IPS DF 4.7 (cell line): ENCODE measurements at regions not wholly inside any gene's neighbourhood (a gene's known extent, or its start where the extent isn't known, plus 50 kb on each side); places are given as distances from the start of the nearest gene placed in this dataset.

ENCODE experiments used
- DNase-seq: peaks from one replicate; pipeline ENCODE4 v3.0.0-alpha.2; 2013; ENCODE audit warnings: low spot score; ENCODE audit errors: extremely low read depth

DNA sequence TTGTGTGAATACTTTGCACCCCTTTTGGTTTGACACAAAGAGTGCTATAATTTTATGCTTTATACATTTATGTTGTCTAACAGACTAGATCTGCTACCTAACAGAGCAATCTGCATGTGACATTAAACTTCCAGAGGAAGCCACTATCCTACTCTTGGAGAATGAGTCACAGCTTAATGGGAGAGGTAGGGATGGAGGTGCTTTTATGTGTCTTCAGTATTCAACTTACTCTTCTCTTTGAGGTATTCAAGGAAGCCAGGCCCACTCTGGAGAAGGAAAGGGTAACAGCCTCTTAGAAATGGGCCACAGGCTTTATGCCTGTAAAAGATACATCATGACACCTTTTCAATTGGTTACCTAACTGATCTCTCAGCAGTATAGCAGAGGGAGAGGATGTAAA is 85.8 kb upstream of the NEUROD1 start:
- DNase-seq: no peak

DNA sequence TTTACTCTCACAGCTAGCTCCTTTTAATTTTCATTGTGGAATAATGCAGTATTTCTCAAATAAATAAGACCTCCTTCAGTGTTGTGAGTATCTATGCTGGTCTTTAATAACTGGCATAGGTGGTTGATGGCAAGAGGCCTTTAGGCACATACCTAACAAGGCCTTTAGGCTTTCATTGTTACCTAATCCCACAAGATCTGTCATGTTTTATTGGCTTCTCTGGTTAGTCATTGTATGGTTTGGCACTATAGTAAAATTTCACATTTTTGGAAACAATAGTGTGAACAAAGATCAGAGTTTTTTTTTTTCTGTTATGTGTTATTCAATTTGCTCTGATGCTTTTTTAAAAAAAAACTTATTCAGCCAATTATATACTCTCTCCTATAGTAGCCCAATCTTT is 89.8 kb upstream of the NEUROD1 start:
- no peak for DNase-seq

DNA sequence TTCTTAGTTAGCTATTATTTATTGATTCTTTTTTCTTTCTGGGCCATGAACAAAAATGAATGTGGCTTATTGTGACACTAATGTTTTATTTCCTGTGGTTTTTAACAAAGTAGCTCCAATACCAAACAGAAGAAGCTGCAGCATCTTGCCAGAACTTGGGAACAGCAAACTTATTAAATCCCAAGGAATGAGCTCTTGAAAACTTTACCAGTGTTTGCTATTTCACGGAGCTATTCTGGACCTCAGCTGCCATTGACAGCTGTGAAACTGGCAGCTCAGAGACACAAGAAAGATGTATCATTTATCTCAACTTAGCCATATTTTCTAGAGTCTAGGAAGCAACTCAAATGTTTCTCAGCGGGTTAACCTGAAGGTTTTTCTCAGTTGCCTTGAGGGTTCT is 91.0 kb upstream of the NEUROD1 start:
- DNase-seq: no peak

DNA sequence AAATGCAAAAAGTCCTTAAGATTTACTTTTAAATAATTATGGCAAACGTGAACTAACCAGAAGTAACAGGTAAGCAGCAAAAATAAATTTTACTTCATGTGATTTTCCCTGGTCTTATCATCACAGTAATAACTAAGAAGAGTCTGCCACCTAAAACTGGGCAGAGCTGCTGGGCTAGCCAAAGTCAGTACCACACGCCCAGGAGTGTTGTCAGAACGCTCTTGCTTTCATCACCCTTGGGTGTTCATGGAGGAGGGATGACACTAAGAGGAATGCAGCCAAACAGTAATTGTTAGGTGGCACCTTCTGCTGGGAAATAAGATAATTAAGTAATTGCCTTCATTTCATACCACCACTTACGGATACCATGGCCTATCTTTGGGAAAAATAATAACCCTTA is 92.0 kb upstream of the NEUROD1 start:
- DNase-seq: no peak

DNA sequence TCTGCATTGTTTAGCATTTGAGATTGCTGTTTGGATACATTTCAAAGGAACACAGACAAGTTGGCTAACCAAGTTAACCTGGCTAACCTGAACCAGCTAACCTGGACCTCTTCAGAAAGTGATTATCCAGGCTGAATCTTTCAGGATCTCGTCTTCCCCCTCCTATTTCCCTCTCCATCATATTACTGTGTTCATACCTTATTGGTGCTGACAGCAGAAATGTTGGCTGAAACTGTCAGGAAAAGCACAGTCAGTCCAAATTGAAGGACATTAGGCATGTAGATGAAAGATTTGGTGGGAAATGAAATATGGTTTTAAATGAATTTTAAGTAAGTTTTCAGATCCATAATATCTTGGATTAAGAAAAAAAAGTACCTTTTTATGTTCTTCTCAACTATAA is 92.5 kb upstream of the NEUROD1 start:
- DNase-seq: no peak

DNA sequence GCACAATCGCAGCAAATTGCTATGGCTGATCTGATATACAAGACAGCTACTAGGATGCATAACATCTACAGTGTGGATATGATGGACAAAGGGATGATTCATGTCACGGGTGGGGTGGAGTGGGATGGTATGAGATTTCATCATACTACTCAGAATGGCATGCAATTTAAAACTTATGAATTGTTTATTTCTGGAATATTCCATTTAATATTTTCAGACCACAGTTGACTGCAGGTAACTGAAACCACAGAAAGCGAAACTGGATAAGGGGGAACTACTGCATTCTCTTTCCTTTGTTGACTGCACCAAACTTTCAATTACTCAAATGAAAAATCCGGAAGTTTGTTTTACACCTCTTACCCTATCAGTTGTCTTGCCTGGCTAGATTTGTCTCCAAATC is 94.4 kb upstream of the NEUROD1 start:
- no peak for DNase-seq

DNA sequence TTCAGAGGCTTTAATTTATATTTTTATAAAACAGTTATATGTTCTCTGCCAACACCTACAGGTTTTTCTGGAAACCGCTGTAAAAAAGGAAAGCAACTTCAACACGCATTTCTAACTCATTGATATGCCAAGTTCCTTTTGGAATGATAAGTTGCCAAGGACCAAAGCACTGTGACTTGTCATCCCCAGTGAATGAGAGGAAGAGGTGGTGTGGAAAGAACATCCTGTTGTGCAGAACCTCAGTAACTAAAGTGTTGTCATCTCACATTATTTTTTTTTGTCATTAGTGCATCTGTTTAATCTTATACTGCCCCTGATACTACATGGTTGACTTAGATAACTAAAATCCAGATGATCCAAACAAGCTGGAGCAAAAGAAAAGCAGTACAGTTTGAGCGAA is 96.0 kb upstream of the NEUROD1 start:
- no peak for DNase-seq

DNA sequence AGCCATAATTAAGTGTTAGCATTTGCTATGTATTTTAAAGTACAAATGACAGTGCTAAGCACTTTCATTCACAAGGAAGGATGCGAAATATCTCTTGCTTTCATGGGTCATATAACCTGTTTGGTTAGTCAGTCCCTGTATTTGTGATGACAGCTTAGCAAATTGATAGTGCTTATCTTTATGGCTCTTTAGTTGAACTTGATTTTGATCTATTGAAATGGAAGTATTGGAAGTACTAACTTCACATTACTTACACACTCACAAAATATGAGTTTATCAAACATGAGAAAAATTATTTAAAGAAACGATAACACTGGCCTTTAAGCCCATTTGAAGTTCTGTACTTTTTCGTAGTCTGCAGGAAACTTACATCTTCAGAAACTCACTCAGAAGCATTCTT is 97.4 kb upstream of the NEUROD1 start:
- no peak for DNase-seq

DNA sequence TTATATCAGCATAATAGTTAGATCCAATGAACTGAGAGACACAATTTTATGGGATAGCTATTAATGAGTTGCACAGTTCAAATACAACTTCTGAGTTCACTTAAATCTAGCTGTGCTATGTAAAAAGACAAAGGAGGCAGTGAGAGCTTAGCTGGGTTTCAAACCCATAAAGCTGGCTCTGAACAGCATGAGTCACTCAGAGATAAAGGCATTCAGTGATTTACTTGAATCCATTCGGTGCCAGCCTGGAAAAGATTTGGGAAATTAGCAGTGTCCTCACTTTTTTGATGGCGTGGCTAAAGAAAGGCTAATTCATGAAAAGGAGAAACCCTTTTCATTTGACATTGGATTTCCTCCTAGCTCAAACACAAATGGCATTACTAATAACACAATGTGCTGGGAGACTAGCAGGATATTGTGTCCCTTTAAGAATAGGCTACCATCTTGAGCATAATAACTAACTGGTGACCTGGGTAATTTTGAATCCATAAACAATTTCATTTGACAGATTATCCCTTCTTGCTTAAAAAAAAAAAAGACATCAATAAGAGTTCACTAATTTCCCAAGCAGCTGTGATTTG is 98.4 kb upstream of the NEUROD1 start:
- no peak for DNase-seq

DNA sequence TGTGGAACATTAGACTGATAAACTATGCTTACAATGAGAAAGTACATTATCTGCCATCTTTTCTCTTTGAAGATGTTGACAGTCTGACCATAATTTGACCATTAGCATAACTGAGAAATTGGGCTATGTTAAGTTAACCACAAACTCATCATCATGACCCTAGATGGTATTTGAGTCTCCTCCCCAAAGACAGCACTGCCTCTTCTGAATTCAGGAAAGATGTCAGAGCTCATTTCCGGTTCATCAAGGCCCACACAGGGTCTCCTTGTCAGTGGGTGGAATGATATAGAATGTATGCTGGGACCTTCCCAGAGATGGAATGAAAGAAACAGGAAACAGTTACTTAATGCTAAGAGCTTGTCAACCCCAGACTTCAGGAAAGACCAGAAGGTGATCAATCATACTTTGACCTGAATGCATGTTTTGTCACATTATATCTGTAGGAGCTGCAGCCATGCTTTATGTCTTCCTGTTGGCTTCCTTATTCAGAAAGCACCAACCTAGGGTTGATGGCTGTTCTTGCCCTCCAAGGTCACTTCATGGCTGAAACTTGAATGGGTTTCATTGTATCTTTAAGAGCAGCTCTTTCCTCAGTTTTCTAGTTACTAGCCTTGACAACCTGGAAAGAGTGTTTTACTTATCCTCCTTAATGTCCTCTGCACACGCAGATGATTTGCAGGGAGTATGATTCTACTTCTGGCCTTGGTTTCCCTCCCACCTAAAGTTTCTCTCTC is 99.1 kb upstream of the NEUROD1 start:
- DNase-seq: no peak

DNA sequence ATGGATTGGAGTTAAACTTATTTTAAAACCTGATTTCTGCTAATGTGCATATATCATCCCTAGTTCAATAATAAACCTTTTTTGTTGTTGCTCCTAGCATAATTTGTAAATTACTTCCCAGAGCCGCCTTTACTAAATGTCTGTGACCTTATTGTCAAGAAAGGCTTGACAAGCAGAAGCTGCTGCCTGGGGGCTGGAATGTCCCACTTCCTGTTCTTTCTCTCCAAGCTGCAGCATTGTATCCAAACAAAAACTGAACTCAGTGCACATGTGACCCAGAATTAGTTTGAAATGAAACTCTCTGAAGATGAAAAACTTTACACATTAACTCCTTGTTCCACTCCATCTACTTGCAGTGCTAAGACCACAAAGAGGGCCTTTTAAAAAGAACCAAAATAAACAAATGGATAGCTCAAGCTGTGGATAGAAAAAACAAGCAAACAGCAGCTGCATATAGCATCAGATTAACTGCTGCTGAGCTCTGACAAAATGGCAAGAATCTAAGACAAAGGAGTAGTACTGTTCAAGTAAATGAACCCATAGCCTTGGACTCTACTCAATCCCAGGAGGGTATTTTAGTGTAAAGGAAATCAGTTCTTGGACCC is 99.8 kb upstream of the NEUROD1 start:
- DNase-seq: no peak

DNA sequence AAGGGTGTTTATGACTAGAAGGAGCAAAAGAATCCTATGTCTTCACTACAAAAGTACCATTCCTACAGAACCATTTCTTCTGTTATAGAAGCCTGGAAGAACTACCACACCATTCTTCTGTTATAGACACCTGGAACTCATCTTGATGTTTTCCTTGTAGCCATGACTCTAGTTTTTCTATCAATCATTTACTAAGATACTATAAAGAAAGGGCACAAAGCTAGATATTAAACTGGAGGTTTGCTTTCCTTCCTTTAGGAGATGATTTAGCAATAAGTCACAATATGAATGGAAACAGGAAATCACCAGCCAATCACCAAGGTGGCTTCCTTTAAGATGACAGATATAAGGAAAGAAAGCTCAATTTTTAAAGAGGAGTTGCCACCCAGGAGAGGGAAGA is 100.3 kb upstream of the NEUROD1 start:
- DNase-seq: no peak

DNA sequence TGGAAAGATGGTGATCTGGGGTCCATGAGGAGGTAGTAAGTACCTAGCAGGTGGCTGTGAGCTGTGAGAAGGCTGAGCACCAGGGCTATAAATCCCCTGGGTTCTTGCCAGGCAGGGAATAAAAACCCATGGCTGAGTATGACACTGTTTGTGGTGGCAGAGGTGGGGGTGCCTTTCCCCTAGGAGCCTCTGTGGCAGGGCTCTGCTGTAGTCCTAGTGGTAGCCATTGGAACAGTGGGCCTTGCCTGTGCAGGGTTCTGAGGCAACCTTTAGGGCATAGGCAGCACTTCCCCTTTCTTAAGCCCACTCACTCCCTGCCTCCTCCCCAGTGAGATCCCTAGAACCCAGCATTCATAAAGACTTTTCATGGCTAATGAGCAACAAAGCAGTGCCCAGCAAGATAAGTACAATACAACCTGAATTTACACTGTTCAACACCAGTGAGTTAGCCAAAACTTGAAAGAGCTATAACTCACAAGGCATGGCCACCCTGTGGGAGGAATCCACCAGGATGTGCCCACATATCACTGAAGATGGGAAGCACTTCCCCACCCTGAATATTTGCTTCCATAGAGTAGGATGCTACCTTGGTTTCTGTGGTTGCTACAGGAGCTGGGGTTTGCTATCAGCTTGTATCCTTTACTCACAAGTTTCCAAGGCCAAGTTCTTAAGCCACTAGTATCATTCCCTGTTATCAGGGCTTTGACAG is 100.9 kb upstream of the NEUROD1 start:
- no peak for DNase-seq

DNA sequence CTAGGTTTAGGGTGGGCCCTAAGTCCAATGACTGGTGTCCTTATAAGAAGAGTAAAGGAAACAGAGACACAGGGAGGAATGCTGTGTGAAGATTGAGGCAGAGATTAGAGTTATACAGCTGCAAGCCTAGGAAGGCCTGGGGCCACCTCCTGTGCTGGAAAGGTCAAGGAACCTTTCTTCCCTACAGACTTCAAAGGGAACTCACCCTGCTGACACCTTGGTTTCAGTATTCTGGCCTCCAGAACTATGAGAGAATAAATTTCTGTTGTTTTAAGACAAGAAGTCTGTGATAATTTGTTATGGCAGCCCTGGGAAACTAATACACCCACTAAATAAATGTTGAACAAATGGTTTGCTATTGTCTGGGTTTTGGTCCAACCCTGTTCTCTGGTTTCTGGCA is 102.3 kb upstream of the NEUROD1 start:
- no peak for DNase-seq

DNA sequence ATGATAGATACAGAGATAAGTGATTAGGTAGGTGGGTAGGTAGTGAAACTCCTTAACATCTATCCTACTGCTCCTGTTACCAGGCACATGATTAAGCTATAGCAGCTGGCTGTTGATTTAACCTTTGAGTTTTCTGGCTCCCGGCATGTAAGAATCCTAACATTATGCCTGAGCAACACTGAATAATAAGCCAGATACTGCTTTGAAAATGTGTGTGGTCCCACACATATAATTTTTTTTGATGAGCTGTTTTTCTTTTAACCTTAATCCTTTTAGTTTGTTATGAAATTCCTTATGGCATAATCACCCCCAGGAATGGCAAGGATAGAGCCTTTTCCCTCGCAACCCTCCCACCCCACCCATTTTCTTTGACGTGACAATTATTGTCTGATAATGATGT is 104.2 kb upstream of the NEUROD1 start:
- no peak for DNase-seq

DNA sequence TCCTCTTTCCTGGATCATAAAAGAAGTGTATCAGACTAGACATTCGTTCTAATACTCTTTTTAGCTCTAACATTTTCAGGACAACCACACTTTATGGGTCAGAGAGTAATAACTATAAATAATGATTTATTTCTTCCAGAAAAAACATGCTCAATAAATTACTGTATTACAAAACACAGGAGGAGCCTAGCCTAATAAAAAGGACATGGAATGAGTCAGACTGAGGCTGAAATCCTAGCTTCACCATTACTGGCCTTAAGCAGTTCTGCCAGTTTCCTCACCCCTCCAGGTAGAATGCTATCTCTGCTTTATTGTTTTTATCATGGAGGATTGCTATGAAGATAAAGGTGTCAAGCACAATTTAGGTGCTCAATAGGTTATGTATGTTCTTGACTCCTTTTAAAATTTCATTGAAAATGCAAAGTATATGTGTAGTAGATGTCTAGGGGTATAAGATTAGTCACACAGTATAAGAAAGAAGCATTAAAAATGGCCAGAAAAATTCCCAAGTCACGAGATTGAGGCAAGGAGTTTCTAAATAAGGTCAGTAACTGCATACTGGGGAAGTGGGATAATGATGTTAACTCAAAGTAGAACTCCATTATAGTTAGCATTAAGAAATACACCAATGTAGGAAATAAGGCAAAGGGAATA is 105.5 kb upstream of the NEUROD1 start:
- DNase-seq: no peak

DNA sequence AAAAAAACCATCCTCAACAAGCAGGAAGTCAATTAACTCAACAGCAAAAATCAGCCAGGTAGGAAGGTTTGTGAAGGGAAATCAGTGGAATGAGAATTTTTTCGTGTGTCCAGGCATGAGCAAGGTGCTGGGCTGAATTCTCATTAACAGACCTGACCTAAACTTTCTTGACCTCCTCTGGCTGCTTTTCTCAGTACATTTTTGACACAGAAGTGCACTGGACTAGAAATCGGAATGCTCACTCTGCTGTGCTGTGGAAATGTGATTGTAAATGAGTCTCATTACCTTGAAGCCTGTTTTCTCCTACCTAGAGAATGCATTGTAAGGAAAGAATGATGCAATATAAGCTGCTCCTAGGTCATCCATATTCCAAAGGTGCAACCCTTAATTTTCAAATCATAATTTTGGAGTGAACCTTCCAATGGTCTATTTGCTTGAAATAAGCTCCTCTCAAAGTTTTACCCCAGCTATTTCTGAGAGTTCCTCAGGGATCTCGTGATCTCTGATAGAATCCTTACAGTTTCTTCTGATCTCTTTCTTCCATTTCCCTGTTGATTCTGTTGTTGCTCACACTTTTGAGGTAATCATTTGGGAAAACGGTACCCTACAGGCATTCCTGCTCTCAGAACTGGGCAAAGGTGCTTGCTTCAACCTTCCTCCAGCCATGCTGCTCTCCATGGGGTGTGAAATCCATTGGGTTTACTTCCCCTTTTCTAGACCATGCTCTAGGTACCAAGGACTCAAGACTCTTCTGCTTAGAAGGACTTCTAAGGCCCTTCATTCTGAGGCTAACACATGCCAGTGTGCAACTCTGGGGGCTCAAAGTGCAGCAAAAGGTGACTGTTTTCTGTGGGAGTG is 104.9 kb upstream of the ITPRID2 start:
- DNase-seq: no peak

DNA sequence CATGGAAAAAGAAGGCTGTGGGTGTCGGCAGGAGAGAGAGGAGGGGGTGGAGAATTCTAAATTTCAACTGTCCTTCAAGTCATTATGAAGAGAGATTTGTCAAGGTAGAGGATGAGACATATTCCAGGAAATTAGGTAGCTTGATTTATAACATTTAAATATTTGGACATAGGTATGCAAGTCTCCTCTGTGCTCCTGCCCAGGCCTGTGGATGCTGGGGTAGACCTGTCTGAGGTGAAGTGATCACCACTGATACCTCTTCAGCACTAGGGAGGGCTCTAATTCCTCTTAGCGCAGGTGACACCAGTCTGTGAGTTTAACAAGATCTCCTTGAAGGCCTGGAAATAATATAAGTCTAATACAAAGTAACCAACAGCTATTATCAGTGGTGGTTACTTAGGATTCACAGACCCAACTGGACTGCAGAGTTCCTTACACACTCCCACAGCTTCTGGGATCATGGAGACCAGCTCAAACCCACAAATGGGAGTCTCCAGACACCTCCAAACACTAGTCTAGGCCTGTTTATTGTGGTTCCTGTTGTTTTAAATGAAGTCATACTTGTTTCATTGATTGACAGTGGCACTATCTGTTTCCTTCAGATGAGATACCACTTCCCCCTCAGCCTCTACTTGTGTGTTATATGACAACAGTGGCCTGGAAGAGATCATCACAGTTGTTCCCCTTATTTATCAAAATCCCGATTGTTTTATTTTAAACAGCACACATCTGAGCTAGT is 104.1 kb upstream of the ITPRID2 start:
- DNase-seq: no peak

DNA sequence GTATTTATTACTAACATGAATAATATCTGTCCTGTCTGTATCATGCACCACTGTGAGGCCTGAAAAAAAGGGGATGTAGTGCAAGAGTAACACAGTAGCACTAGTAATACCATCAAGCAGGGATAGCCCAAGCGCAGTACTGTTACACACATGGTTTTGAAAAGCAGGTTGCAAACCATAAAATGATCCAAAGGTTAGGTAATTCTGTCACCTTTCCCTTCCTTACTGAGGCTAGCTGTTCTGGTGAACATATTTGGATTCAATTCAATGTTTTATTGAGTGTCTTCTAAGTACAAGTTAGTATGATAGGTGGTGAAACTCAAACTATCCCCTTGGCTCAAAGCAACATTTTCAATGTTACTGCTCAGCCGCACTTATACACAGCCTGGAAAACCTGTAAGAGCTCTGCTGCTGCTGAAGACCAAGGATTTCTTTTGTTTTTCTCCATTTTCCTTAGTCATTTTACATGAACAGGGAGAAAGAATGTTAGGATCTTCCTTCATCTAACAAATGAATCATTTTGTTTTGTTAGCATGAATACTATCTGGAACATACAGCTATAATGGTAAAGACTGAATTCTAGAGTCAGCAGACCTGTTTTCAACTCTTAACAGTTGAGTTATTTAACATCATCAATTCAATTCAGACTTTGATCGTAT is 102.5 kb upstream of the ITPRID2 start:
- DNase-seq: no peak
